GM13976 (cell line): ENCODE measurements at regions not wholly inside any gene's neighbourhood (a gene's known extent, or its start where the extent isn't known, plus 50 kb on each side); places are given as distances from the start of the nearest gene placed in this dataset.

Experiments used
- DNase-seq: peaks from one replicate; pipeline ENCODE4 v3.0.0; 2012; ENCODE audit warnings: low spot score
- in situ Hi-C: fragments of 300-500 bp; cut with MboI; formaldehyde crosslinking; loops from one replicate; pipeline ENCODE4 v1.12.0; 2022; ENCODE audit warnings: low sequenced_read_pairs, mixed read lengths, inconsistent platforms; ENCODE audit not compliant: unreplicated experiment
- TF ChIP-seq, protein P1 (sequence below): IDR thresholded peaks from 2 replicates; pipeline ENCODE4 v1.5.1; 2012; ENCODE audit warnings: borderline replicate concordance, mild to moderate bottlenecking; ENCODE audit not compliant: insufficient read depth; ENCODE audit errors: extremely low read depth, missing control alignments, control extremely low read depth

GRCh38 chr17:73753751-73754496 is 109.7 kb upstream of the SDK2 start:
- in situ Hi-C loops: no loop called here
- DNase-seq: no peak
- TF ChIP-seq, protein P1, sequence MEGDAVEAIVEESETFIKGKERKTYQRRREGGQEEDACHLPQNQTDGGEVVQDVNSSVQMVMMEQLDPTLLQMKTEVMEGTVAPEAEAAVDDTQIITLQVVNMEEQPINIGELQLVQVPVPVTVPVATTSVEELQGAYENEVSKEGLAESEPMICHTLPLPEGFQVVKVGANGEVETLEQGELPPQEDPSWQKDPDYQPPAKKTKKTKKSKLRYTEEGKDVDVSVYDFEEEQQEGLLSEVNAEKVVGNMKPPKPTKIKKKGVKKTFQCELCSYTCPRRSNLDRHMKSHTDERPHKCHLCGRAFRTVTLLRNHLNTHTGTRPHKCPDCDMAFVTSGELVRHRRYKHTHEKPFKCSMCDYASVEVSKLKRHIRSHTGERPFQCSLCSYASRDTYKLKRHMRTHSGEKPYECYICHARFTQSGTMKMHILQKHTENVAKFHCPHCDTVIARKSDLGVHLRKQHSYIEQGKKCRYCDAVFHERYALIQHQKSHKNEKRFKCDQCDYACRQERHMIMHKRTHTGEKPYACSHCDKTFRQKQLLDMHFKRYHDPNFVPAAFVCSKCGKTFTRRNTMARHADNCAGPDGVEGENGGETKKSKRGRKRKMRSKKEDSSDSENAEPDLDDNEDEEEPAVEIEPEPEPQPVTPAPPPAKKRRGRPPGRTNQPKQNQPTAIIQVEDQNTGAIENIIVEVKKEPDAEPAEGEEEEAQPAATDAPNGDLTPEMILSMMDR: no peak

DNA sequence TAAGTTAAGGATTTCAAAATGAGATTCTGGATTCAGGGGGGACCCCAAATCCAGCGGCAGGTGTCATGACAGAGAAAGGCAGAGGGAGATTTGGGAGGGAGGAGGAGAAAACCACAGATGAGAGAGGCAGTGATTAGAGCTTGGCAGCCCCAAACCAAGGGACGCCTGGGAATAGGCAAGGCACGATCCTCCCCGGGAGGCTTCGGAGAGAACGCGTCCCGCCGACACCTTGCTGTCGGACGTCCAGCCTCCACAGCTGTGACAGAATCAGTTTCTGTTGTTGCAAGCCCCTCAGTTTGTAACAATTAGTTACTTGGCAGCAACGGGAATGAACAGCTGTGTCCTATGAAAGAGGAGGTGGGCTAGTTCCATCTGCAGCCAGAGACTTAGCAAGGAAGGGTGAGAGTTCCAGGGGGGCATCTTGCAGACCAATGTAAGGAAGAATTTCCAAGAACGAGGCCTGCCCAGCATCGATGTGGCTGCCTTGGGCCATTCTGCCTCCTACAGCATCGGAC is 110.7 kb upstream of the SDK2 start:
- TF ChIP-seq, protein P1: no peak
- in situ Hi-C loops: no loop called here
- no peak for DNase-seq

GRCh38 chr17:73757420-73757819 is 113.2 kb upstream of the SDK2 start:
- in situ Hi-C loops: no loop called here
- TF ChIP-seq, protein P1: no peak
- DNase-seq: no peak

DNA sequence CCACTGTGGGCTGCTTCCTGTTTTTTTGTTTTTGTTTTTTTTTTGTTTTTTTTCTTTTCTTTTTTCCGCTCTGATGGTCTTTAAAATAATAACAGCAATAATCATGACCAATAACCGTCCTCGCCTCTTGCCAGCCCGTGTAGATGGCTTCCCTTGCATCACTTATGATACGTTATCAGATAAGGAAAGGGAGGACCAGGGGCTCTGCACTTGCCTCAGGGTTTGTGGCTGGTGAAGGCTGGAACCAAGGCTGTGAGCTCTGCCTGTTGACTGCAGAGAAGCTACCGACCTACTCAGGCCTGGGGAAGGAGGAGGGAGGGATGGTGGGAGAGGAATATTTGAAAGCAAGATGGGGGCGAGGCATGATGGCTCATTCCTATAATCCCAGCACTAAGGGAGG is 114.0 kb upstream of the SDK2 start:
- in situ Hi-C loops: no loop called here
- TF ChIP-seq, protein P1: no peak
- DNase-seq: no peak

DNA sequence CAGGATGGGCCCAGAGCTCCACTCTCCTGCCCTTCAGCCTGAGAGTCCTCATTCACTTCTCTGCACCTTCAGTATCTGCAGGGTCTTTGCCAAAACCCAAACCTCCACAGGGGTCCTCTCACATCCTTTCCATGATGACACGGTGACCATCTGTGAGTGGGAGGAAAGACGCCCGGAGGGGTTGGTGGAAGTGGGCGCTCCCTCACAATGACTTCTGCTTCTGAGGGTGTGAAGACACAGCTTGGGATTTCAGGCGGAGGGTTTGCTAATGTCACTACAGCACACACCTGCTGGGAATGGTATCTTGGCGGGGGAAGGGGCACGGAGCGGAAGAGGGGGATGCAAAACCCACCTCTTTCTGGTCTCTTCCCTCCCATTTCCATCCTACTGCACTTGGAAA is 115.1 kb upstream of the SDK2 start:
- TF ChIP-seq, protein P1: no peak
- no peak for DNase-seq
- in situ Hi-C loops: no loop called here

DNA sequence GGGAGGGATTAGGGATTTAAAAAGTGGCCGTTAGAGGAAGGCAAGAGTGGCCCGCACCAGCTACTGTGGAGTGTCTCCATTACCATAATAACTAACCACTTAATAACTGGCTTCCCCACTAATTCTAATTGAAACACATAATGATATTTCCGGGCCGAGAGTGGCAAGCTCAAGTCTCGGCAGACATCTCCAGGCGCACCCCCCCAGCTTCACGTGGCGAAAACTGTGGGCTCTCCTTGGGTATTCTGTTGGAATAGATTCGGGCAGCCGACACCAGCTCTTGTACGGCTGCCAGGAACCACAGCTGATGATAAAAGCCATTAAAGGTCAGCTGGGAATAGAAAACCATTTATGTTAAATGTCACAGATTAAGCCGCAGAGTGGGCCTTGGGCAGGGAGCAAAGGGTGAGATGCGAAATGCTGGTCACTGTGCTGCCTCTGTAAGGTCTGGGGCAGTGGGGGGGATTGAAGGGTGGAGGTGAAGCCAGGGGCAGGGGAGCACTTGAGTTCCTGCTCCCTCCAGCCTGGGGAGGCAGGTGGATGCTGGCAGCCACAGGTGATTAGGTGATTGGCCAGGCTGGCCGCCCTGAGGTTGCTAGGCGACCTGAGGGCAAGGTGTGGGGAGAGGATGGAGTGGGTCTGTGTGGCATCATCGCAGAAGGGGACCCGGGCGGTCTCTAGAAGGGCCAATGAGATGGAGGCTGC is 115.6 kb upstream of the SDK2 start:
- in situ Hi-C loops: no loop called here
- DNase-seq: no peak
- TF ChIP-seq, protein P1: no peak
